CD4-positive, alpha-beta T cell (primary cell): ENCODE measurements at regions not wholly inside any gene's neighbourhood (a gene's known extent, or its start where the extent isn't known, plus 50 kb on each side); places are given as distances from the start of the nearest gene placed in this dataset.

Experiments used
- ATAC-seq: fragments of 200-7000 bp; cut with Tn5 transposase; one replicate; pipeline ENCODE4 v1.10.0; 2022; ENCODE audit warnings: mild to moderate bottlenecking; ENCODE audit not compliant: poor library complexity
- CTCF ChIA-PET: fragments of 350-600 bp; sonication (Branson Sonifier 250); formaldehyde crosslinking; loops from one replicate; lab custom pipeline; 2021; ENCODE audit warnings: antibody characterized with exemption, inconsistent platforms; lab: Charles Lee
- POLR2A ChIA-PET: fragments of 350-600 bp; sonication (Branson Sonifier 250); formaldehyde crosslinking; loops from one replicate; lab custom pipeline; 2021; ENCODE audit warnings: antibody characterized with exemption, inconsistent platforms; lab: Charles Lee
- DNase-seq, 14 experiments: peaks; one replicate each; pipeline ENCODE4 v3.0.0-alpha.2; 2013 to 2020; ENCODE audit warnings: mixed read lengths in 2 of 14
- H3K27ac ChIP-seq, 2 donors: one replicate each; pipeline versions ENCODE4 v1.5.1 to v1.7.0; 2013; ENCODE audit warnings: low read length in 2 of 2, low read depth in 1 of 2, mild to moderate bottlenecking in 1 of 2
- H3K27me3 ChIP-seq, 2 experiments: 1 replicate in 1 of 2; 2 replicates in 1 of 2; pipeline versions ENCODE4 v1.6.1 to v1.7.0; 2013; ENCODE audit warnings: low read length in 2 of 2, control low read depth in 1 of 2, mild to moderate bottlenecking in 1 of 2, moderate library complexity in 1 of 2; ENCODE audit not compliant: insufficient read depth in 2 of 2, control insufficient read depth in 1 of 2
- H3K36me3 ChIP-seq: one replicate; pipeline ENCODE4 v1.6.1; 2013; ENCODE audit warnings: low read length, control low read depth; ENCODE audit not compliant: insufficient read depth
- H3K4me1 ChIP-seq: one replicate; pipeline ENCODE4 v1.6.1; 2013; ENCODE audit warnings: low read length, control low read depth; ENCODE audit not compliant: insufficient read depth
- H3K4me3 ChIP-seq: one replicate; pipeline ENCODE4 v1.5.1; 2013; ENCODE audit warnings: mild to moderate bottlenecking, low read length, moderate library complexity
- H3K9me3 ChIP-seq, 2 experiments: 1 replicate in 1 of 2; 2 replicates in 1 of 2; pipeline versions ENCODE4 v1.6.1 to v1.7.0; 2013; ENCODE audit warnings: low read length in 2 of 2, mild to moderate bottlenecking in 2 of 2, control low read depth in 1 of 2, moderate library complexity in 1 of 2; ENCODE audit not compliant: control insufficient read depth in 1 of 2, insufficient read depth in 1 of 2
- H3K27ac Mint-ChIP-seq: one replicate; pipeline ENCODE4 v1.8.0; 2020; ENCODE audit warnings: mixed read lengths
- H3K27me3 Mint-ChIP-seq: one replicate; pipeline ENCODE4 v1.8.0; 2021; ENCODE audit warnings: mixed read lengths
- H3K36me3 Mint-ChIP-seq: one replicate; pipeline ENCODE4 v1.8.0; 2021; ENCODE audit warnings: low read depth, mixed read lengths
- H3K4me1 Mint-ChIP-seq: one replicate; pipeline ENCODE4 v1.8.0; 2021; ENCODE audit warnings: low read depth, mixed read lengths
- H3K4me3 Mint-ChIP-seq: one replicate; pipeline ENCODE4 v1.8.0; 2020; ENCODE audit warnings: mild to moderate bottlenecking, mixed read lengths
- H3K9me3 Mint-ChIP-seq: one replicate; pipeline ENCODE4 v1.8.0; 2020; ENCODE audit warnings: mixed read lengths
- CTCF ChIP-seq: fragments of 200-600 bp; IDR thresholded peaks from one replicate; pipeline ENCODE4 v1.8.0; 2022; ENCODE audit warnings: antibody characterized with exemption, mild to moderate bottlenecking
- intact Hi-C, 2 experiments: fragments of 100-400 bp; cut with DNase I in 1 of 2; cut with micrococcal nuclease in 1 of 2; formaldehyde crosslinking; loops; one replicate each; pipeline versions ENCODE4 v1.15.1 to v1.9.0; 2023 to 2025; cut with DNase I, micrococcal nuclease

- ChIA-PET POLR2A (no interaction called here), CTCF (no interaction called here)
- no peak for TF ChIP-seq CTCF
- H3K4me3 Mint-ChIP-seq: no peak overlapping the region
- ATAC-seq (no peak), DNase-seq (no peak)
- intact Hi-C loops: no loop called here
- no peaks in the 10 kb centered on the region for H3K4me1 Mint-ChIP-seq
- Histone ChIP-seq H3K9me3 (no peaks in the 10 kb centered on the region), H3K36me3 (no peaks in the 10 kb centered on the region), H3K27ac (no peak overlapping the region), H3K27me3 (peaks cover 6 to 8% of the 10 kb centered on the region in 2 experiments), H3K4me3 (no peak overlapping the region), H3K4me1 (no peaks in the 10 kb centered on the region)
- peaks cover 26% of the 10 kb centered on the region for H3K27me3 Mint-ChIP-seq
- no peaks in the 10 kb centered on the region for H3K9me3 Mint-ChIP-seq
- H3K27ac Mint-ChIP-seq: no peak overlapping the region
- H3K36me3 Mint-ChIP-seq: no peaks in the 10 kb centered on the region
Observed at GRCh38 chr13:26883613-26884257, 123.1 kb upstream of the GPR12 start.

GRCh38 chr13:26882731-26883130, 122.1 kb upstream of the GPR12 start:
- Histone ChIP-seq H3K36me3 (no peaks in the 10 kb centered on the region), H3K4me3 (no peak overlapping the region), H3K27me3 (peaks cover 3 to 6% of the 10 kb centered on the region in 2 experiments), H3K4me1 (no peaks in the 10 kb centered on the region), H3K27ac (no peak overlapping the region), H3K9me3 (no peaks in the 10 kb centered on the region)
- POLR2A ChIA-PET: no interaction called here
- DNase-seq (no peak), ATAC-seq (no peak)
- H3K4me1 Mint-ChIP-seq: no peaks in the 10 kb centered on the region
- H3K4me3 Mint-ChIP-seq: no peak overlapping the region
- no peaks in the 10 kb centered on the region for H3K36me3 Mint-ChIP-seq
- CTCF ChIA-PET: no interaction called here
- TF ChIP-seq CTCF: no peak
- peaks cover 31% of the 10 kb centered on the region for H3K27me3 Mint-ChIP-seq
- no peak overlapping the region for H3K27ac Mint-ChIP-seq
- intact Hi-C loops: no loop called here
- peaks cover 3% of the 10 kb centered on the region for H3K9me3 Mint-ChIP-seq

- ChIA-PET POLR2A (no interaction called here), CTCF (no interaction called here)
- H3K36me3 Mint-ChIP-seq: no peaks in the 10 kb centered on the region
- Histone ChIP-seq H3K27me3 (peaks cover 3 to 6% of the 10 kb centered on the region in 2 experiments), H3K4me1 (no peaks in the 10 kb centered on the region), H3K27ac (no peak overlapping the region), H3K36me3 (no peaks in the 10 kb centered on the region), H3K4me3 (no peak overlapping the region), H3K9me3 (peaks cover 0 to 3% of the 10 kb centered on the region in 2 experiments)
- DNase-seq (no peak), ATAC-seq (no peak)
- H3K27me3 Mint-ChIP-seq: peaks cover 26% of the 10 kb centered on the region
- H3K4me1 Mint-ChIP-seq: no peaks in the 10 kb centered on the region
- TF ChIP-seq CTCF: no peak
- peaks cover 3% of the 10 kb centered on the region for H3K9me3 Mint-ChIP-seq
- H3K27ac Mint-ChIP-seq: no peak overlapping the region
- H3K4me3 Mint-ChIP-seq: no peak overlapping the region
- intact Hi-C loops: no loop called here
Observed at GRCh38 chr13:26881154-26881553, 120.6 kb upstream of the GPR12 start.
